Mucosa of descending colon (tissue), 3 donors: ENCODE measurements at regions not wholly inside any gene's neighbourhood (a gene's known extent, or its start where the extent isn't known, plus 50 kb on each side); places are given as distances from the start of the nearest gene placed in this dataset.

Experiments used
- ATAC-seq: fragments of 200-7000 bp; cut with Tn5 transposase; one replicate; pipeline ENCODE4 v1.9.1; 2020; ENCODE audit warnings: mild to moderate bottlenecking, moderate library complexity
- DNase-seq, 3 donors: peaks; one replicate each; pipeline ENCODE4 v3.0.0-alpha.2; 2020
- H3K36me3 ChIP-seq: fragments of 200-600 bp; one replicate; pipeline ENCODE4 v1.8.0; 2021; ENCODE audit warnings: low read depth, mild to moderate bottlenecking
- H3K4me1 ChIP-seq: fragments of 200-600 bp; one replicate; pipeline ENCODE4 v1.8.0; 2021; ENCODE audit warnings: low read depth, mild to moderate bottlenecking
- H3K4me3 ChIP-seq: fragments of 200-600 bp; one replicate; pipeline ENCODE4 v1.8.0; 2021; ENCODE audit warnings: mild to moderate bottlenecking
- H3K9me3 ChIP-seq: fragments of 200-600 bp; one replicate; pipeline ENCODE4 v1.8.0; 2021; ENCODE audit warnings: mild to moderate bottlenecking
- intact Hi-C, 2 donors: fragments of 100-400 bp; cut with DNase I in 1 of 2; cut with micrococcal nuclease in 1 of 2; formaldehyde crosslinking; loops; one replicate each; pipeline versions ENCODE4 v1.11.0 to v1.11.1; 2022; cut with DNase I, micrococcal nuclease
- TF ChIP-seq, protein P1 (sequence below): fragments of 200-600 bp; IDR thresholded peaks from one replicate; pipeline ENCODE4 v1.8.0; 2022; ENCODE audit warnings: antibody characterized with exemption, mild to moderate bottlenecking
- donor health status: DM: no; HTN: no; CAD: no; lungs with moderate emphysema.
- donor health status: DM: no; HTN: no; CAD: no.
- donor health status: DM: no; HTN: yes; CAD: no.

DNA sequence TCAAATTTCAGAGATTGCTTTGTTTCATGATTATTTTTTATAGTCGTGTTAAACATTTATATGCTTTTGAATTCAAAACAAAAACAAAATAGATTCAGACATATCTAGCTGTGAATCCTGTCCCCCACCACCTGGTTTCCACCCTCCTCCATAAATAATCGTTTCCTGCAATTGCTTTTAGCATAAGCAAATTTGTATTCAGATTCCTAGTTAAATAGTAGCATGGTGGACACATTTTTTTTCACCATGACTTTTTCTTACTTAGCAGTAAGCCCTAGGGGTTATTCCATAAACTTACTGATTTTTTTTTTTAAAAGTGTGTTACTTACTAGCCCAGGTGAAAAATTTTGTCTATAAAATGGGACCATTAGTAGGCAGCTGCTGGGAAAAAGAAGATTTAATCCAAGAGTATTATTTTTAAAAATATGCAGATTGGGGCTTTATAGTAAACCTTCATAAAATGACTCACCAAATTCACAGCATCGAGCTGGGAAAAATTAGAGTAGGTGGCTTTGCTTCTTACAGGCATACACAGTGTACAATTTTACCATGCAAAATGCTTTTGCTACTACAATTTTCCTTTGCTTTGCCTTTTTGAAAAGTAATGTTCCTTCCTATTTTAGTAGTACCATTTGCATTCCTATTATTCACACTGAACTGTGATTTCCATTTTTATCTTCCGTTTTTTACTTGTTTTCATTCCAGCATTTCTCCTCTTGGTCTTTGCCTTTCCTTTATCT lies 117.8 kb downstream of the BTG1 start:
- Histone ChIP-seq H3K36me3 (no peaks in the 10 kb centered on the region), H3K9me3 (no peaks in the 10 kb centered on the region), H3K4me3 (no peak overlapping the region), H3K4me1 (no peaks in the 10 kb centered on the region)
- ATAC-seq (no peak), DNase-seq (no peak)
- intact Hi-C loops: loop anchor here in 1 of 2 donors (5.0 kb wide), 1 partner anchor 114 kb away; no protein-coding TSS in a partner anchor
- TF ChIP-seq, protein P1, sequence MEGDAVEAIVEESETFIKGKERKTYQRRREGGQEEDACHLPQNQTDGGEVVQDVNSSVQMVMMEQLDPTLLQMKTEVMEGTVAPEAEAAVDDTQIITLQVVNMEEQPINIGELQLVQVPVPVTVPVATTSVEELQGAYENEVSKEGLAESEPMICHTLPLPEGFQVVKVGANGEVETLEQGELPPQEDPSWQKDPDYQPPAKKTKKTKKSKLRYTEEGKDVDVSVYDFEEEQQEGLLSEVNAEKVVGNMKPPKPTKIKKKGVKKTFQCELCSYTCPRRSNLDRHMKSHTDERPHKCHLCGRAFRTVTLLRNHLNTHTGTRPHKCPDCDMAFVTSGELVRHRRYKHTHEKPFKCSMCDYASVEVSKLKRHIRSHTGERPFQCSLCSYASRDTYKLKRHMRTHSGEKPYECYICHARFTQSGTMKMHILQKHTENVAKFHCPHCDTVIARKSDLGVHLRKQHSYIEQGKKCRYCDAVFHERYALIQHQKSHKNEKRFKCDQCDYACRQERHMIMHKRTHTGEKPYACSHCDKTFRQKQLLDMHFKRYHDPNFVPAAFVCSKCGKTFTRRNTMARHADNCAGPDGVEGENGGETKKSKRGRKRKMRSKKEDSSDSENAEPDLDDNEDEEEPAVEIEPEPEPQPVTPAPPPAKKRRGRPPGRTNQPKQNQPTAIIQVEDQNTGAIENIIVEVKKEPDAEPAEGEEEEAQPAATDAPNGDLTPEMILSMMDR: no peak

DNA sequence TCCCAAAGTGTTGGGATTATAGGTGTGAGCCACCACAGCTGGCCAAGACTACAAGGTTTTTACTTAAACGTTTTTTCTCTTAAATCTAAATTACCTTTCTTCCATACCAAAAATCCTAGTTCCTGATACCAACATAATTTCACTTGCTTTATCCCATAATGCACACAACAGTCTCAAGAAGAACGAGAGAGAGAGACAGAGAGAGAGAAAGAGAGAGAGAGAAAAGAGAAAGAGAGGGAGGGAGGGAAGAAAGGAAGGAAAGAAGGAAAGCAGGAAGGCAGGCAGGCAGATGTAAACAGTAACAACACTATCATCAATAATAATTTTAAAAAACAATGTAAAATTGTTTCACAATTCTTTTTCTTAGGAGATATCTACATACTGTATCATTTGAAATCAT lies 118.4 kb downstream of the BTG1 start:
- no peaks in the 10 kb centered on the region for H3K9me3 ChIP-seq
- no peaks in the 10 kb centered on the region for H3K4me1 ChIP-seq
- intact Hi-C loops: loop anchor here in 1 of 2 donors (5.0 kb wide), 1 partner anchor 115 kb away; no protein-coding TSS in a partner anchor
- no peak for DNase-seq
- no peak overlapping the region for H3K4me3 ChIP-seq
- TF ChIP-seq, protein P1: no peak
- H3K36me3 ChIP-seq: no peaks in the 10 kb centered on the region
- no peak for ATAC-seq

- no peaks in the 10 kb centered on the region for H3K4me1 ChIP-seq
- DNase-seq: no peak
- intact Hi-C loops: loop anchor here in 1 of 2 donors (5.0 kb wide), 1 partner anchor 117 kb away; no protein-coding TSS in a partner anchor
- no peak overlapping the region for H3K4me3 ChIP-seq
- no peaks in the 10 kb centered on the region for H3K36me3 ChIP-seq
- ATAC-seq: no peak
- no peaks in the 10 kb centered on the region for H3K9me3 ChIP-seq
- TF ChIP-seq, protein P1: no peak
Observed at GRCh38 chr12:92025462-92026207, 120.0 kb downstream of the BTG1 start.

- no peak overlapping the region for H3K4me3 ChIP-seq
- intact Hi-C loops: no loop called here
- TF ChIP-seq, protein P1: no peak
- ATAC-seq (no peak), DNase-seq (no peak)
- no peaks in the 10 kb centered on the region for H3K4me1 ChIP-seq
- no peaks in the 10 kb centered on the region for H3K36me3 ChIP-seq
- no peaks in the 10 kb centered on the region for H3K9me3 ChIP-seq
Observed at GRCh38 chr12:92022093-92022492, 123.6 kb downstream of the BTG1 start.

- no peak for DNase-seq
- no peak overlapping the region for H3K4me3 ChIP-seq
- no peaks in the 10 kb centered on the region for H3K4me1 ChIP-seq
- H3K9me3 ChIP-seq: no peaks in the 10 kb centered on the region
- TF ChIP-seq, protein P1: no peak
- no peak for ATAC-seq
- intact Hi-C loops: no loop called here
- H3K36me3 ChIP-seq: no peaks in the 10 kb centered on the region
Observed at GRCh38 chr12:92021666-92022035, 124.0 kb downstream of the BTG1 start.
